Caco-2 (cell line): ENCODE measurements at regions not wholly inside any gene's neighbourhood (a gene's known extent, or its start where the extent isn't known, plus 50 kb on each side); places are given as distances from the start of the nearest gene placed in this dataset.
"Not testable (repeated sequence)": the region's sequence is repeated elsewhere in the genome, so short reads cannot be mapped to it uniquely, and the experiment has no call there.

Experiments
- BruUV-seq: library from RNA; stranded (reverse); fragments of 400-500 nt; replicated peaks from 2 replicates; lab custom pipeline; 2021; lab: Mats Ljungman, UMichigan
- CTCF ChIA-PET: fragments of 300-600 bp; sonication (Branson Sonifier 250); formaldehyde crosslinking; loops from one replicate; lab custom pipeline; 2022; ENCODE audit warnings: antibody characterized with exemption; lab: Charles Lee
- POLR2A ChIA-PET: fragments of 300-600 bp; sonication (Branson Sonifier 250); formaldehyde crosslinking; loops from one replicate; lab custom pipeline; 2022; ENCODE audit warnings: antibody characterized with exemption; lab: Charles Lee
- DNase-seq, 2 experiments: peaks; one replicate each; pipeline versions ENCODE4 v3.0.0 to v3.0.0-alpha.2; 2020 to 2022
- H3K27me3 ChIP-seq: replicated peaks from 2 replicates; pipeline ENCODE4 v1.6.0; 2011; ENCODE audit warnings: low read length; ENCODE audit not compliant: control insufficient read depth, insufficient read depth
- H3K36me3 ChIP-seq: 2 replicates; pipeline ENCODE4 v1.5.1; 2011; ENCODE audit warnings: low read length; ENCODE audit not compliant: control insufficient read depth, insufficient read depth
- H3K4me1 ChIP-seq: fragments of 250-450 bp; sonication (Bioruptor Pico); 2 replicates; pipeline ENCODE4 v1.5.1; 2020; ENCODE audit warnings: mild to moderate bottlenecking
- H3K4me3 ChIP-seq: 2 replicates; pipeline ENCODE4 v1.5.1; 2011; ENCODE audit warnings: low read depth, mild to moderate bottlenecking, control low read depth, low read length
- H3K9me3 ChIP-seq: fragments of 250-450 bp; sonication (Bioruptor Pico); 2 replicates; pipeline ENCODE4 v1.5.1; 2020; ENCODE audit warnings: mild to moderate bottlenecking, moderate library complexity
- H3K27ac Mint-ChIP-seq: one replicate; pipeline ENCODE4 v1.8.0; 2022; ENCODE audit warnings: mixed read lengths; ENCODE audit not compliant: unreplicated experiment
- H3K27me3 Mint-ChIP-seq: one replicate; pipeline ENCODE4 v1.8.0; 2022; ENCODE audit warnings: mixed read lengths; ENCODE audit not compliant: insufficient read depth, unreplicated experiment
- H3K36me3 Mint-ChIP-seq: one replicate; pipeline ENCODE4 v1.8.0; 2022; ENCODE audit warnings: mild to moderate bottlenecking, mixed read lengths; ENCODE audit not compliant: insufficient read depth, unreplicated experiment
- H3K4me1 Mint-ChIP-seq: one replicate; pipeline ENCODE4 v1.8.0; 2022; ENCODE audit warnings: low read depth, mixed read lengths; ENCODE audit not compliant: unreplicated experiment
- H3K4me3 Mint-ChIP-seq: one replicate; pipeline ENCODE4 v1.8.0; 2022; ENCODE audit warnings: mild to moderate bottlenecking, moderate library complexity, mixed read lengths; ENCODE audit not compliant: unreplicated experiment
- H3K9me3 Mint-ChIP-seq: one replicate; pipeline ENCODE4 v1.8.0; 2022; ENCODE audit warnings: mixed read lengths; ENCODE audit not compliant: unreplicated experiment
- CTCF ChIP-seq, 2 experiments: fragments of 200-600 bp in 1 of 2; IDR thresholded peaks; 1 replicate in 1 of 2; 2 replicates in 1 of 2; pipeline versions ENCODE4 v1.5.1 to v1.8.0; 2011 to 2022; ENCODE audit warnings: antibody characterized with exemption in 1 of 2, control low read depth in 1 of 2, inconsistent platforms in 1 of 2, low read depth in 1 of 2, low read length in 1 of 2, mild to moderate bottlenecking in 1 of 2, moderate library complexity in 1 of 2; ENCODE audit not compliant: insufficient read depth in 1 of 2, severe bottlenecking in 1 of 2, unreplicated experiment in 1 of 2
- intact Hi-C: fragments of 100-400 bp; cut with micrococcal nuclease; formaldehyde crosslinking; loops from one replicate; pipeline ENCODE4 v1.10.0; 2022; ENCODE audit not compliant: unreplicated experiment

GRCh38 chr2:45102579-45103117, 93.4 kb upstream of the SIX2 start:
- no peaks in the 10 kb centered on the region for H3K4me1 ChIP-seq
- H3K9me3 Mint-ChIP-seq, result no peaks in the 10 kb centered on the region
- no peak overlapping the region for H3K27ac Mint-ChIP-seq
- CTCF ChIA-PET, result no interaction called here
- H3K27me3 Mint-ChIP-seq, result peaks cover 2% of the 10 kb centered on the region
- H3K4me3 ChIP-seq, result no peak overlapping the region
- H3K4me3 Mint-ChIP-seq, result no peak overlapping the region
- DNase-seq, result no peak
- no peaks in the 10 kb centered on the region; the same call in 1 of the 2 replicates for H3K27me3 ChIP-seq
- H3K9me3 ChIP-seq, result no peaks in the 10 kb centered on the region; the same call in 1 of the 2 replicates
- H3K4me1 Mint-ChIP-seq, result no peaks in the 10 kb centered on the region
- no TSS peak for BruUV-seq
- no peak for TF ChIP-seq CTCF (IDR thresholded peaks at IDR 0.05; ENCODE audit: insufficient read depth in 1 of 2, low read depth in 1 of 2, low read length in 1 of 2, severe bottlenecking in 1 of 2, unreplicated experiment in 1 of 2)
- intact Hi-C loops, result no loop called here
- no peaks in the 10 kb centered on the region for H3K36me3 Mint-ChIP-seq
- POLR2A ChIA-PET, result no interaction called here
- no peaks in the 10 kb centered on the region for H3K36me3 ChIP-seq

- no peak for TF ChIP-seq CTCF (IDR thresholded peaks at IDR 0.05; ENCODE audit: insufficient read depth in 1 of 2, low read depth in 1 of 2, low read length in 1 of 2, severe bottlenecking in 1 of 2, unreplicated experiment in 1 of 2)
- Mint-ChIP-seq H3K4me1 (no peaks in the 10 kb centered on the region), H3K27ac (no peak overlapping the region), H3K4me3 (no peak overlapping the region), H3K36me3 (no peaks in the 10 kb centered on the region), H3K27me3 (peaks cover 7% of the 10 kb centered on the region), H3K9me3 (no peaks in the 10 kb centered on the region)
- ChIA-PET POLR2A (no interaction called here), CTCF (no interaction called here)
- no peaks in the 10 kb centered on the region for H3K36me3 ChIP-seq
- no TSS peak for BruUV-seq
- intact Hi-C loops, result no loop called here
- H3K9me3 ChIP-seq, result no peaks in the 10 kb centered on the region
- H3K4me1 ChIP-seq, result no peaks in the 10 kb centered on the region
- no peaks in the 10 kb centered on the region; the same call in 1 of the 2 replicates for H3K27me3 ChIP-seq
- no peak overlapping the region for H3K4me3 ChIP-seq
- DNase-seq, result no peak
These were observed 92.9 kb upstream of the SIX2 start for GRCh38 chr2:45102141-45102540.

- no peaks in the 10 kb centered on the region for H3K9me3 Mint-ChIP-seq
- DNase-seq, result no peak
- H3K27me3 ChIP-seq, result no peaks in the 10 kb centered on the region; the same call in 1 of the 2 replicates
- no peaks in the 10 kb centered on the region for H3K4me1 Mint-ChIP-seq
- no peaks in the 10 kb centered on the region for H3K36me3 ChIP-seq
- CTCF ChIA-PET, result no interaction called here
- no TSS peak for BruUV-seq
- H3K4me3 Mint-ChIP-seq, result no peak overlapping the region
- intact Hi-C loops, result no loop called here
- POLR2A ChIA-PET, result no interaction called here
- H3K4me1 ChIP-seq, result no peaks in the 10 kb centered on the region
- no peak for TF ChIP-seq CTCF (IDR thresholded peaks at IDR 0.05; ENCODE audit: insufficient read depth in 1 of 2, low read depth in 1 of 2, low read length in 1 of 2, severe bottlenecking in 1 of 2, unreplicated experiment in 1 of 2)
- peaks cover 36% of the 10 kb centered on the region for H3K27me3 Mint-ChIP-seq
- H3K27ac Mint-ChIP-seq, result no peak overlapping the region
- H3K9me3 ChIP-seq, result no peaks in the 10 kb centered on the region
- H3K36me3 Mint-ChIP-seq, result no peaks in the 10 kb centered on the region
- H3K4me3 ChIP-seq, result no peak overlapping the region
These were observed 87.7 kb upstream of the SIX2 start for GRCh38 chr2:45096996-45097395.

GRCh38 chr2:45096038-45096437, 86.8 kb upstream of the SIX2 start:
- H3K27me3 Mint-ChIP-seq, result peaks cover 38% of the 10 kb centered on the region
- H3K4me1 ChIP-seq, H3K27ac Mint-ChIP-seq, H3K4me3 Mint-ChIP-seq, H3K27me3 ChIP-seq, H3K4me1 Mint-ChIP-seq, H3K4me3 ChIP-seq, H3K36me3 ChIP-seq, POLR2A ChIA-PET, intact Hi-C loops, BruUV-seq, H3K9me3 ChIP-seq, H3K36me3 Mint-ChIP-seq, DNase-seq, CTCF ChIA-PET, H3K9me3 Mint-ChIP-seq: not testable (repeated sequence)
